ENCODE measurements at regions not wholly inside any gene's neighbourhood (a gene's known extent, or its start where the extent isn't known, plus 50 kb on each side); places are given as distances from the start of the nearest gene placed in this dataset.

DNA sequence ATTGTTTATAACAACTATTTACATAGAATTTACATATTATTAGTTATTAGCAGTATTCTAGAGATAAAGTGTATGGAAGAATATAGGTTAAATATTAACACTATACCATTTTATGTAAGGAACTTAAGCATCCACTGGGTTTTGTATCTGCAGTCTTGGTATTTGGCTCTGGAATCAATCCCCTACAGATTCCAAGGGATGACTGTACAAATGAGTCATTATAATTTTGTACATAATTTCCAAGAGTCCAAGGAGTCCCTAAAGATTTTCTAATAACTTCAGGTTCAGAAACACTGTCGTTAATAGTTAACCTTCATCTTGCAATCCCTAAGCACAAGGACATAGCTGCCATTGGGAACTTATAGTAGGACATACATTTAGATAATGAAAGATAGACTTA, 254.8 kb upstream of the PDE4D start:
- TF ChIP-seq POLR2A (IDR thresholded peaks at IDR 0.05) = no peak
- TF ChIP-seq, protein P1, sequence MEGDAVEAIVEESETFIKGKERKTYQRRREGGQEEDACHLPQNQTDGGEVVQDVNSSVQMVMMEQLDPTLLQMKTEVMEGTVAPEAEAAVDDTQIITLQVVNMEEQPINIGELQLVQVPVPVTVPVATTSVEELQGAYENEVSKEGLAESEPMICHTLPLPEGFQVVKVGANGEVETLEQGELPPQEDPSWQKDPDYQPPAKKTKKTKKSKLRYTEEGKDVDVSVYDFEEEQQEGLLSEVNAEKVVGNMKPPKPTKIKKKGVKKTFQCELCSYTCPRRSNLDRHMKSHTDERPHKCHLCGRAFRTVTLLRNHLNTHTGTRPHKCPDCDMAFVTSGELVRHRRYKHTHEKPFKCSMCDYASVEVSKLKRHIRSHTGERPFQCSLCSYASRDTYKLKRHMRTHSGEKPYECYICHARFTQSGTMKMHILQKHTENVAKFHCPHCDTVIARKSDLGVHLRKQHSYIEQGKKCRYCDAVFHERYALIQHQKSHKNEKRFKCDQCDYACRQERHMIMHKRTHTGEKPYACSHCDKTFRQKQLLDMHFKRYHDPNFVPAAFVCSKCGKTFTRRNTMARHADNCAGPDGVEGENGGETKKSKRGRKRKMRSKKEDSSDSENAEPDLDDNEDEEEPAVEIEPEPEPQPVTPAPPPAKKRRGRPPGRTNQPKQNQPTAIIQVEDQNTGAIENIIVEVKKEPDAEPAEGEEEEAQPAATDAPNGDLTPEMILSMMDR (IDR thresholded peaks at IDR 0.05) = no peak
